HG02588 (cell line): ENCODE measurements at regions not wholly inside any gene's neighbourhood (a gene's known extent, or its start where the extent isn't known, plus 50 kb on each side); places are given as distances from the start of the nearest gene placed in this dataset.

Experiments
- ATAC-seq: cut with Tn5 transposase; IDR thresholded peaks from one replicate; pipeline ENCODE4 v1.9.1; 2021; ENCODE audit warnings: mild to moderate bottlenecking, moderate library complexity; ENCODE audit not compliant: unreplicated experiment

GRCh38 chr3:66797889-66798560 is 200.1 kb upstream of the KBTBD8 start:
- ATAC-seq: no peak

GRCh38 chr3:66800941-66801545 is 197.1 kb upstream of the KBTBD8 start:
- ATAC-seq: no peak

DNA sequence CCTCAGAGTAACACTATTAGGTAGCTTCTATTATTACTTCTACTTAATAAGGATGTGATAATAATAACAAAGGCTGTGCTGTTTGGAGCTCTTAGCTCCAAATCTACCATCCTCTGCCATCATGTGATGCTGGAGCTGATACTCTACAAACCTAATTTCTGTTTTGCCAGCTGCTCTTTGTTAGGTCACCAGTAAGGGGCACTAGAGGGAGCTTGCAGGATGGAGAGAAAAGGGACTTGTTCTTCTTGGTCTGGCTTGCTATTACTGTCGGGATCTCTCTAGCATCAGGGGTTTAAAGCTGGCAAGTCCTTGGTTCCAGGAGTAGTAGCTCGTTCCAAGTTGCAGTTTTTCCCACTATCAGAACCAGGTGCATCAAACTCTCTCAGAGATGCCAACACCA is 194.9 kb upstream of the KBTBD8 start:
- ATAC-seq: no peak

- ATAC-seq: no peak
Observed at GRCh38 chr3:66803721-66804695, 194.1 kb upstream of the KBTBD8 start.

DNA sequence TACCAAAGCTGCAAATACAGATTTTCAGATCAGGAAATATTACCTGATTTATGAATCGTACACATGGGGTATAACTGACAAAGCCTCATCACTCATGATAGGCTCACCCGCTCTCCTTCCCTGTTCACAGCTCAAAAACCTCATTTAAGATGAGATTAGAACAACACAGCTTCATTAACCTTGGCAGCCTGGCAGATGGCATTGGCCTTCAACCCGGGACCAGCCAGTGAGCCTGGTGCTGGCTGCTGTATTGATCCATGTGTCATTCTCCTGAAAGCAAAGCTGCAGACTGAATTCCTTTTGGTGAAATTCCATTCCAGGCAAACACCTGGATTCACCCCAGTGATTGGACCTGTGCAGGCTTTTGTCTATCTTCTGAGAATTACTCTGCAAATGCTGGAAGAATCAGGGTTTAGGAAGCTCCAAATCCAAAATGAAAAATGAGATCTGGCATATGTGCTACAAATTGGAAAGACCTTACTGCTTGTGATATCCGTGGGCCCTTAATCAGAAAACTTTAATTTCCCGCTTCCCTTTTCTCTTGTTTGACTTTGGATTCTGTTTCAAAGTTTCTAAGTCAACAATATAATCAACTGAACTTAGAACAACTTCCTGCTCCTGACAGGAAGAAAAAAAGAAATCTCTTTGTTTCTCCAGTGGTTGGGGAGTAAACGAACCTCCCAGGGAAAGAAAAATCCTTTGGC is 189.1 kb upstream of the KBTBD8 start:
- ATAC-seq: no peak

GRCh38 chr3:66809595-66809958 is 188.5 kb upstream of the KBTBD8 start:
- no peak for ATAC-seq

DNA sequence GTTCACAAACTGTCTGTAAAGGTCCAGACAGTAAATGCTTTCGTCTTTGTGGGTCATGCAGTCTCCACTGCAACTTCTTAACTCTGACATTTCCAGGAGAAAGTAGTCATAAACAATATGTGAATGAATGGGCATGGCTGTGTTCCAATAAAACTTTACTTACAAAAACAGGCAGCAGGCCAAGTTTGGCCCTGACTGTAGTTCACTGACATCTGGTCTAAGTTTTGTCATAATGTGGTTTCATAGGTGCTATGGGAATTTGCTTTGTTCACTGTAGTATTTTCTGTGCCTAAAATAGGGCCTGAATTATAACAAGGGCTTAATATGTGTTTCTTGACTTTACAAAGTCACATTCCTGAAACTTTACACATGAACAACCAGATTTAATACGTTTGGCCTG is 186.0 kb upstream of the KBTBD8 start:
- no peak for ATAC-seq

DNA sequence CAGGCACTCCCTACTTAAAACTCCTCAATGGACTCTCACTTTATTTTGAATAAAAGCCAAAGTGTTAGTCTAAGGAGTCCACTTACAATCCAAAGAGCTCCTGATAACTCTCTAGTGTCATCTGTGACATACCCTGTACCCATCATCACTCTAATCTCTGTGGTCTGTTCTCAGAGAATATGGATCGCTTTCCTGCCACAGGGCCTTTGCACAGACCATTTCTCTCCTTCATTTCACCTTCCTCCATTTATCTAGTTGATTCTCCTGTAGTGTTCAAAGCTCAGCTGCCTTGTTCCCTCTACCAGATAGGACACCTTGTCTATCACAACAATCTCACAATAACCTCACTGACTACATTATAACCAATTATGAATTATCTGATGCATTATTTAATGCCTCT is 185.4 kb upstream of the KBTBD8 start:
- ATAC-seq: no peak

DNA sequence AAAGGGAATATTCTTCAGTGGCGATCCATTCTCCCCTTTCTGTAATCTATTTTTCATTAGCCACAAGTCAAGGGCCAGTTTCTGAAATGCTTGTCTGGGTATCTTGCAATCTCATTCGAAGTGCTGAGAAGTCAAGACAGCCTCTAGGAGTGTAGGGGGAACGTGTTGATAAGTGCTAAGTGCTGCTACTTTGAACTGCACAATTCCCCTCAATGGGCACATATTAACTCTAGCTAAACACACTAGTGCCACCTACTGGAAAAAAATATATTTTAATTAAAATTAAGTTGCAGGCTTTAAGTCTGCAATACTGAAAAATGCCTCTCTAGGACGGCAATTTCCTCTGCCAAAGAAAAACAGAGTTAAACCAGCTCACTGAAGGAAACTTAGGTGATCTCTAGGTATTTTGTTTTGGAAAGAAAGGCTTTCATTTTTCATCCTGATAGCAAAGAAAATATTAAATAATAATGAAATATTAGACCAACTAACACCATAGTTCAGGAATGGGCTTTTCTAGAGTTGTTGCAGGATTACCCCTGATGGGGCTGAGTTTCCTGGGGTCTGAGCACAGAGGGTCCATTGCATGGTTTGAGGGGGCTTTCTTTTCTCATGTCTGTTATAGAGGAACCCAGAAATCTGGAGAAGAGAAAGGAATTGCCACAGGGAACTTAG is 181.9 kb upstream of the KBTBD8 start:
- ATAC-seq: no peak

DNA sequence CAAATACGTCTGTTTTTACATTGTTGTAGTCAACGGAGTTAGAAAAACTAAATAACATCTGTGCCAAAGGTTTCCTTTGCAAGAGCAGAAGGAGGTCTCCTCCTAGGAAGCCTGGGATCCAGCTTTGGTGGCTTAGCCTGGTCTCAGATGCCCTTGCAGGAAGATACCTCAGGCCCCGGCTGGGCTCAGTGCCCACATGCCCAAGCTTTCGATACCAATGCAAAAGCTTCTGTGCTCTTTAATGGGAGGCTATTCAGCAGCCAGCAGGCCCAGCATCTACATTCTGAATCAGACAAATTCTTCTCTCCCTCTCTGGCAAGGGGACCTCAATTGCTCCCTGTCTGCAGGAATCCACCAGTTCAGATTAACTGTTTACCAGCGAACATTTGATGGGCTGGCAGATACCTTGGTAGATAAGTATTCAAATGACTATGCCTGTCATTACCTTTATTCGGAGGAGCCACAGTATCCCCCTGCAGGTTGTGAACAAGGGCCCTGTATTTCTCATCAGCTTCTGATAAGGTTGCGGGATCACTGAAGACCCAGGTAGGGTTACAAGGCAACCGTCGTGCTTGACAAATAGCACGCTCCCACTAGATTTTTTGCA is 180.1 kb upstream of the KBTBD8 start:
- no peak for ATAC-seq

DNA sequence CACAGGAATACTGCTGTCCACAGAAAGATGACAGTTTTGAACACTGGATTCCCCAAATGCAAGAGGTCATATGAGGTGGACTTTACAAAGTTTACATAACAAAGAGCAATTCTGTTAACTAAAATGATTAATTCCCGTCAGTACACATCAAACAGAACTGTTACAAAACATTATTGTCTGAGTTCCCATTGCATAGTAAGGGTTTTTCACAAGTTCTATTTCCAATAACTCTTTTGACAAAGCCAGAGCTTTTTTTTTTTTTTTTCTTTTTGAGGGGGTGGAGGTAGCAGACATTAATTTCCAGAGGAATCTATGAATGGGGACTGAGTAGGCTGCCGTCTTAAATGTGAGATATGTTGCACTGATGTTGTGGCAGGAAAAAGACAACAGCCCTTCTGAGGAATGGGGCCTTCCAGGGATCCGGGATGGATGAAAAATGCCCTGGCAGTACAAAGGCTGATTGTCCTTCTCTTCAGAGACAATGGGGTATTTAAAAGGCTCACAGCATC is 178.1 kb upstream of the KBTBD8 start:
- ATAC-seq: no peak

- peak; percentile 78 for ATAC-seq
Observed at GRCh38 chr3:66822186-66823008, 175.7 kb upstream of the KBTBD8 start.

- no peak for ATAC-seq
Observed at GRCh38 chr3:66823009-66823397, 175.1 kb upstream of the KBTBD8 start.

GRCh38 chr3:66823532-66823931 is 174.6 kb upstream of the KBTBD8 start:
- ATAC-seq: no peak

GRCh38 chr3:66825375-66825774 is 172.7 kb upstream of the KBTBD8 start:
- no peak for ATAC-seq

DNA sequence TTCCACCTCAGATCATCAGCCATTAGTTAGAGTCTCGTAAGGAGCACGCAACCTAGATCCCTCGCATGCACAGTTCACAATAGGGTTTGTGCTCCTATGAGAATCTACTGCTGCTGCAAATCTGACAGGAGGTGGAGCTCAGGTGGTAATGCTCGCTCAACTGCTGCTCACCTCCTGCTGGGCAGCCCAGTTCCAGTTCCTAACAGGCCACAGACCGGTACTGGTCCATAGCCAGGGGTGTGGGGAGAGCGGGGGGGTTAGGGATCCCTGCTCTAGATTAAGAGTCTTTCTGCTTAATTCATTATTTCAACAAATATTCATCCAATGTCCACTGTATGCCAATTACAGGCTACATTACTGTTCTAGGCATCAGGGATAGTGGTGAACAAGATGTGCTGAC is 170.4 kb upstream of the KBTBD8 start:
- ATAC-seq: no peak

DNA sequence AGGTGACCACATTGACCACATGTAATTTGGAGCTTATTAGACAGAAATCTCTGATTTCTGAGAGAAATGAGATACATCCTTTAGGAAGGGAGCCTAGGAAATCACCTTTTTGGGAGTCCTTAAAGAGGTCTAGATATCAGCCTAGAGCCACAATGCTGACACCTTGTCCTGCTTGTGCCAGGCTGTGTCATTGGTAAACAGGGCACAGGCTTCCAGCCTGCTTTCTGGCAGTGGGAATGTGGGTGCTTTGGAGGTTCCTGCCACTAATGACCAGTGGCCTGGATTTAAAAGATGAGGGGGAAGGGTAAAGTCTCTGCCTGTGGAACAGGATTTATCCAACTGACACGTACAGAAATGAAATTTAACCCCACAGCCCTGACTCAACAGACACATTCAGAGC is 169.8 kb upstream of the KBTBD8 start:
- ATAC-seq: no peak

DNA sequence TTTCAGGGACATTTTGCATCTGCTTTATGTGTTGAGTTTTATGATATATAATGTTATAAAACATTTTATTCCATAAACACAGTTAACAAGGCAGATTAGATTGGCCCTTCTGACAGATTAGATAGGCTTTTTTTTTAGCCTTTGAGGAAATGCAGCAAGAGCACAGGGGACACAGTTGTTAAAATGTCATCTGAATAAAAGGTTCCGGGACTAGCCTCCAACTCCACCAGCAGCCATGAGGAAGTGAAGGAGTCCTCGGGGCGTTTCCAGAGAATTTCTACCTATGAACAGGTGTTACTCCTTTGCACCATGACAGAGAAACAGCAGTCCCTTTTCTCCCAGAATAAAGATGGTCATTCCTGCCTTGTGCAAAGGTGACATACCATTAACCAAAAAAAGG is 167.8 kb upstream of the KBTBD8 start:
- no peak for ATAC-seq

DNA sequence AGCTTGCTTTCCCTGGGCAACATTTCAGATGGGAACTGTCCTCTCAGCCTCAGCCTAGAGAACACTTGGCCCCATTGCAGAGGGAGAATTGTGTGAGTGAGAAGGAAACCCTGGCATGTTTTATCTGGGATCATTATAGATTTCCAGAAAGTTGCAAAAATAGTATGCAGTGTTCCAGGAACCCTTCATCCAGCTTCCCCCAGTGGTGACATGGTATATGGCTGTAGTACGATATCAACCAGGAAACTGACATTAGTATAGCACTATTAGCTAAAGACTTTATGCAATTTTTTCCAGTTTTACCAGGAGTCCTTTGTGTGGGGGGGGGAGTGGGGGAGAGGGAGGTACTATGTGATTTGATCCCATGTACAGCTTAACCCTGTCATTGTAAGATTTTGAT is 166.2 kb upstream of the KBTBD8 start:
- no peak for ATAC-seq
